Activated T-cell treated with anti-CD3 and anti-CD28 coated beads, Interleukin-2, amount 50 U/mL, for 24 hours (primary cell): ENCODE measurements at regions not wholly inside any gene's neighbourhood (a gene's known extent, or its start where the extent isn't known, plus 50 kb on each side); places are given as distances from the start of the nearest gene placed in this dataset.
"Not testable (repeated sequence)": the region's sequence is repeated elsewhere in the genome, so short reads cannot be mapped to it uniquely, and the experiment has no call there.

Experiments used
- DNase-seq: peaks from one replicate; pipeline ENCODE4 v3.0.0-alpha.2; 2020
- H3K27ac Mint-ChIP-seq: 2 replicates; pipeline ENCODE4 v1.8.0; 2020; ENCODE audit warnings: mild to moderate bottlenecking, mixed read lengths
- H3K27me3 Mint-ChIP-seq: 2 replicates; pipeline ENCODE4 v1.8.0; 2020; ENCODE audit warnings: mixed read lengths
- H3K36me3 Mint-ChIP-seq: 2 replicates; pipeline ENCODE4 v1.8.0; 2020; ENCODE audit warnings: low read depth, mixed read lengths
- H3K4me1 Mint-ChIP-seq: 2 replicates; pipeline ENCODE4 v1.8.0; 2020; ENCODE audit warnings: low read depth, mixed read lengths
- H3K4me3 Mint-ChIP-seq: 2 replicates; pipeline ENCODE4 v1.8.0; 2020; ENCODE audit warnings: mild to moderate bottlenecking, moderate library complexity, mixed read lengths
- H3K9me3 Mint-ChIP-seq: 2 replicates; pipeline ENCODE4 v1.8.0; 2020; ENCODE audit warnings: mixed read lengths

- Mint-ChIP-seq H3K27me3 (no peaks in the 10 kb centered on the region), H3K9me3 (peaks cover 22% of the 10 kb centered on the region), H3K4me1 (no peaks in the 10 kb centered on the region), H3K27ac (no peak overlapping the region), H3K4me3 (no peak overlapping the region), H3K36me3 (no peaks in the 10 kb centered on the region)
- DNase-seq = no peak
These were observed 286.4 kb upstream of the CDH12 start for GRCh38 chr5:23139338-23140171.

DNA sequence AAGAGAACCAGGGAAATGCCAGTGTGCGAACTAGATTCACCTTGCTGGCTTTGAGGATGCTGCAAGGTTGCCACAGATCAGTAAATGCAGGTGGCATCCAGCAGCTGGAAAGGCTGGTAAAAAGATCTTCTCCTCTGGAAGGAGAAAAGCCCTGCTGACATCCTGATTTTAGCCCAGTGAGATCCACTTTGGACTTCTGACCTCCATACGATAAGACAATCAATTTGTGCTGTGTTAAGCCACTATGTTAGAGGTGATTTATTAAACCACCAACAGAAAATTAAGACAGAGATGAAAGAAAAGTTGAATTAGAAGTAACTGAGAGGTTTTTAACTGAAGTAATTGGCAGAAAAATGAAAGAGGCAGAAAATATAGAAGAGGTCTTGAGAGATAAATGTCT lies 283.8 kb upstream of the CDH12 start:
- H3K36me3 Mint-ChIP-seq = no peaks in the 10 kb centered on the region
- no peak overlapping the region for H3K4me3 Mint-ChIP-seq
- peaks cover 8% of the 10 kb centered on the region for H3K9me3 Mint-ChIP-seq
- no peaks in the 10 kb centered on the region for H3K27me3 Mint-ChIP-seq
- H3K4me1 Mint-ChIP-seq = no peaks in the 10 kb centered on the region
- no peak overlapping the region for H3K27ac Mint-ChIP-seq
- no peak for DNase-seq

DNA sequence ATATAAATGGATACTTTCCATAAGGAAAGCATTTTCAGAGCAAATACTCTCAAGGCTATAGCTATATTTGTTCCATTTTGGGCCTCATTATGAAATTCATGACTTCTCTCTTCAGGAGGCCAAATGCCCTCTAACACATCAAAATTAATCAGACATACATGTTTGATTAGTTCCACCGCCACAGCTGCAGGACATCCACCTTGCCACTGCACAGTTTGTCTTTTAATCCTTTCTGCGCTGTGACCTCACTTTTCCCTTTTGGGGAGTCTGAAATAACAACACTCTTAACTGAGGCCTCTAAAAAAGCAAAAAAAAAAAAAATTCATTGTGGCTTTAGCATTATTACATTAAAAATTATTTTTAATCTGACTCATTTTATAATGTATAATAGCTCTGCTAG lies 279.1 kb upstream of the CDH12 start:
- no peak for DNase-seq
- Mint-ChIP-seq H3K27ac (no peak overlapping the region), H3K27me3 (no peaks in the 10 kb centered on the region), H3K36me3 (no peaks in the 10 kb centered on the region), H3K9me3 (peaks cover 21% of the 10 kb centered on the region), H3K4me1 (no peaks in the 10 kb centered on the region), H3K4me3 (no peak overlapping the region)

DNA sequence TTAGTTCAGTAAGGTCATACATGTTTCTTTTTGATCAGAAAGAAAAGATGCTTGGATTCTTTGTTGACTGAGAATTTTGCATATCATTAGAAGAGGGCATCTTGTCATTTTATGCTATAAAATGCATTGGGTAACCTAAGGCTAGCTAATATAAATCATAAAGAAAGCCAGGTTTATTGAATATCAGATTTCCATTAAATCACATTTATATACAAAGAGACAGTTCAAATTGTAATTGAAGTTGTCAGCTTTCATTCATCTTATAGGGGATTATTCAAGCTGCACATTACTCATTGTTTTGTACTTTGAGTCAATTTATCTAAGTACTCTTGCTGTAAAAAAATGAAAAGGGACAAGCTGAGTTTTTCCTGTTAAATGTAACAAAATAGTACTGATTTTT lies 259.1 kb upstream of the CDH12 start:
- H3K27ac Mint-ChIP-seq = no peak overlapping the region
- peaks cover 6% of the 10 kb centered on the region for H3K9me3 Mint-ChIP-seq
- no peaks in the 10 kb centered on the region for H3K4me1 Mint-ChIP-seq
- no peaks in the 10 kb centered on the region for H3K27me3 Mint-ChIP-seq
- H3K36me3 Mint-ChIP-seq = no peaks in the 10 kb centered on the region
- no peak overlapping the region for H3K4me3 Mint-ChIP-seq
- DNase-seq = no peak

- Mint-ChIP-seq H3K4me1 (no peaks in the 10 kb centered on the region), H3K9me3 (peaks cover 32% of the 10 kb centered on the region), H3K36me3 (no peaks in the 10 kb centered on the region), H3K4me3 (no peak overlapping the region), H3K27ac (no peak overlapping the region), H3K27me3 (no peaks in the 10 kb centered on the region)
- DNase-seq = no peak
These were observed 251.9 kb upstream of the CDH12 start for GRCh38 chr5:23105021-23105420.

DNA sequence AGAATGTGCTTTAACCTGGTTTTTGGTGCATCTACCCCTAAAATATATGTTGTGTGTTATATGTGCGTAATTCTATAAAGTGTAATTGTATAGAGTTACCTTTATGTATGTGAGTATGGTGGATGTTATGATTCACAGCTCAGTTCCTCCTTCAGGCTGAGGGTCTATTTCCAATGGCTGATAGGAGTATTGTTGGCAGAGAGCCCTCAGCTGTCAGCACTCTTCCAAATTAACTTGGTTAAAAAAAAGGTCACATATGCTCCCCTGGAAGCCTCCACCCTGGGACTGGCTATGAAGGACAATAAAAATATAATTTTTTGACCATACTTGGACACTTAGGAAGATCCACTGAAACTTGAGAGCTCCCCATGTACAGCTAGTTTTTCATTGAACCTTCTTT lies 250.4 kb upstream of the CDH12 start:
- Mint-ChIP-seq H3K4me3 (no peak overlapping the region), H3K27me3 (no peaks in the 10 kb centered on the region), H3K4me1 (no peaks in the 10 kb centered on the region), H3K9me3 (peaks cover 28% of the 10 kb centered on the region), H3K27ac (no peak overlapping the region), H3K36me3 (no peaks in the 10 kb centered on the region)
- no peak for DNase-seq

DNA sequence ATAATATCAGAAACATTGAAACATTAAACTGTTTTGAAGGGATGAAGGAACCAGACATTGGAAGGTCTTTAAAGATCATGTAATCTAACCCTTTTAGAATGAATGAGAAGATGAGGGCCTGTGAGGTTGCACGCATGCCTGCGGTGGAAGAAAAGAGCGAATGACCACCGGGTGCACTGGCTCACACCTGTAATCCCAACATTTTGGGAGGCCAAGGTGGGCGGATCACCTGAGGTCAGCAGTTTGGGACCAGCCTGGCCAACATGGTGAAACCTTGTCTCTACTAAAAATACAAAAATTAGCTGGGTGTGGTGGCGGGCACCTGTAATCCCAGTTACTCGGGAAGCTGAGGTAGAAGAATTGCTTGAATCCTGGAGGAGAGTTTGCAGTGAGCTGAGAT lies 242.3 kb upstream of the CDH12 start:
- peaks cover 11% of the 10 kb centered on the region for H3K9me3 Mint-ChIP-seq
- H3K4me1 Mint-ChIP-seq, H3K36me3 Mint-ChIP-seq, DNase-seq, H3K4me3 Mint-ChIP-seq, H3K27ac Mint-ChIP-seq, H3K27me3 Mint-ChIP-seq: not testable (repeated sequence)

DNA sequence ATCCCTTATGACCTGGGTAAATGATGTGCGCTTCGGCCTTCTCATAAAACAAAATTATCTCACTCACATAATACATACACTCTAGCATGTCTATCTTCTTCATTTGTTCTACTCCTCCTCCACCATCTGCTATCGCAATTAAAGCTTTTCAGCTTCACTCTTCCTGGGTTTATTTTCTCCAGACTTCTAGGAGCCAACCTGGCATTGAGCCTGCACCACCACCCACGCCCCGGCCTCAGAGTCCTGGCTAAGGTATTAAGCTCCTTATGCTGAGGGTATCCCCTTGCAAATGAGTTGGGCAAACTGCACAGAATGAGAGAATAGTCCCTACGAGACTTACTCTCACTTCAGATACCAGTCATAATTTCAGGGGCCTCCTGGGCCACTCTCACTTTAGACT lies 236.1 kb upstream of the CDH12 start:
- H3K4me1 Mint-ChIP-seq = no peaks in the 10 kb centered on the region
- H3K27me3 Mint-ChIP-seq = no peaks in the 10 kb centered on the region
- H3K36me3 Mint-ChIP-seq = no peaks in the 10 kb centered on the region
- peaks cover 14% of the 10 kb centered on the region for H3K9me3 Mint-ChIP-seq
- no peak overlapping the region for H3K27ac Mint-ChIP-seq
- no peak for DNase-seq
- H3K4me3 Mint-ChIP-seq = no peak overlapping the region

- H3K36me3 Mint-ChIP-seq = no peaks in the 10 kb centered on the region
- peaks cover 10% of the 10 kb centered on the region for H3K9me3 Mint-ChIP-seq
- H3K27me3 Mint-ChIP-seq = no peaks in the 10 kb centered on the region
- H3K27ac Mint-ChIP-seq = no peak overlapping the region
- no peak overlapping the region for H3K4me3 Mint-ChIP-seq
- no peak for DNase-seq
- H3K4me1 Mint-ChIP-seq = no peaks in the 10 kb centered on the region
These were observed 231.7 kb upstream of the CDH12 start for GRCh38 chr5:23084815-23085214.

DNA sequence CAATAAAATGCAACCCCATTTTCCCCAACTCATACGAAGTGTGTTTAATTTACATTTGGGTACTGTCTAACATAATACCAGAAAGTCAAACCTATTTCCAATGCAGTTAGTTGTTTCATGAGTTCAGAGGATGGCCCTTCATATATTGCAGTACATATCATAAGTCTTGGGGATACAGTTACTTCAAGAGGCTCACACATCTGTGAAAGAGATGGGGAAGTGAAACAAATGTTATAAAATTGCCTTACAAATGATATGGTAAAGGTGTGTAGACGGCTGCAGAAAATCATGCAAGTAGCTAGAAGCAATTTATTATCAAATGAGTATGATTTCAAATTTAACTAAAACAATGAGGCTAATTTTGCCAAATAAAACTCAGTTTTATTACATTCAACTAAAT lies 219.0 kb upstream of the CDH12 start:
- DNase-seq = no peak
- Mint-ChIP-seq H3K36me3 (no peaks in the 10 kb centered on the region), H3K27ac (no peak overlapping the region), H3K4me3 (no peak overlapping the region), H3K4me1 (no peaks in the 10 kb centered on the region), H3K9me3 (peaks cover 8% of the 10 kb centered on the region), H3K27me3 (no peaks in the 10 kb centered on the region)

DNA sequence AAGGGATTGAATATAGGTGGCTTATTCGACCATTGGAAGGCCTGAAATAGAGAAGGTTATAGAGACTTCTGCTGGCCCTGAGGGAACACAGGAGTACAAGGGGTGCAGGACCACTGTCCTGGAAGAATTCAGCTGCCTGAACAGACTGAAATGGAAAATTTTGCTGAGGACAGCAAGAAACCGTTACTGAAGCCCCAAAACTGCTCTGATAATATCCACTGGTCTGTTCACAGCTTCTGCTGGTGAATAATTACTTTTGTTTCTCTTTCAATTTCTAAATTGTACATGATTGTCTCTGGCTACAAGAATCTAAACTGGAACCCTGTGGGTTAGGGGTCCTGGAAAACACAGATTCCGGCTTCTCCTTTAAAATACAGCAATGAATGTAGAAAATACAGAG lies 218.5 kb upstream of the CDH12 start:
- Mint-ChIP-seq H3K36me3 (no peaks in the 10 kb centered on the region), H3K4me1 (no peaks in the 10 kb centered on the region), H3K9me3 (peaks cover 12% of the 10 kb centered on the region), H3K27me3 (no peaks in the 10 kb centered on the region), H3K27ac (no peak overlapping the region), H3K4me3 (no peak overlapping the region)
- no peak for DNase-seq

GRCh38 chr5:23064710-23065109 lies 211.6 kb upstream of the CDH12 start:
- Mint-ChIP-seq H3K36me3 (no peaks in the 10 kb centered on the region), H3K27ac (no peak overlapping the region), H3K4me3 (no peak overlapping the region), H3K27me3 (no peaks in the 10 kb centered on the region), H3K4me1 (no peaks in the 10 kb centered on the region), H3K9me3 (peaks cover 14% of the 10 kb centered on the region)
- no peak for DNase-seq

- Mint-ChIP-seq H3K9me3 (peaks cover 6% of the 10 kb centered on the region), H3K4me1 (no peaks in the 10 kb centered on the region), H3K4me3 (no peak overlapping the region), H3K27me3 (no peaks in the 10 kb centered on the region), H3K36me3 (no peaks in the 10 kb centered on the region), H3K27ac (no peak overlapping the region)
- no peak for DNase-seq
These were observed 200.7 kb upstream of the CDH12 start for GRCh38 chr5:23053846-23054245.

DNA sequence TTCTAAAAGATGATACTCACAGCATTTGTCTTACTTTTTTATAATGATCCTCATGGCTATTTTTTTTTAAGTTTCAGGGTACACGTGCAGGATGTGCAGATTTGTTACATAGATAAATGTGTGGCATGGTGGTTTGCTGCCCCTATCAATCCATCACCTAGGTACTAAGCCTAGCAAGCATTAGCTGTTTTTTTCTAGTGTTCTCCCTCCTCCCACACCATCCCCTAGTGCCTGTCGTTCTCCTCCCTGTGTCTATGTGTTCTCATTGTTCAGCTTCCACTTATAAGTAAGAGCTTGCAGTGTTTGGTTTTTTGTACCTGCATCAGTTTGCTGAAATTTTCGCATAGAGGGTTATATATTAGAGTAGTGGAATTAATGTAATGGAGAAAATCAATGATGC lies 189.1 kb upstream of the CDH12 start:
- Mint-ChIP-seq H3K36me3 (no peaks in the 10 kb centered on the region), H3K9me3 (peaks cover 9% of the 10 kb centered on the region), H3K27ac (no peak overlapping the region), H3K4me3 (no peak overlapping the region), H3K4me1 (no peaks in the 10 kb centered on the region), H3K27me3 (no peaks in the 10 kb centered on the region)
- no peak for DNase-seq

DNA sequence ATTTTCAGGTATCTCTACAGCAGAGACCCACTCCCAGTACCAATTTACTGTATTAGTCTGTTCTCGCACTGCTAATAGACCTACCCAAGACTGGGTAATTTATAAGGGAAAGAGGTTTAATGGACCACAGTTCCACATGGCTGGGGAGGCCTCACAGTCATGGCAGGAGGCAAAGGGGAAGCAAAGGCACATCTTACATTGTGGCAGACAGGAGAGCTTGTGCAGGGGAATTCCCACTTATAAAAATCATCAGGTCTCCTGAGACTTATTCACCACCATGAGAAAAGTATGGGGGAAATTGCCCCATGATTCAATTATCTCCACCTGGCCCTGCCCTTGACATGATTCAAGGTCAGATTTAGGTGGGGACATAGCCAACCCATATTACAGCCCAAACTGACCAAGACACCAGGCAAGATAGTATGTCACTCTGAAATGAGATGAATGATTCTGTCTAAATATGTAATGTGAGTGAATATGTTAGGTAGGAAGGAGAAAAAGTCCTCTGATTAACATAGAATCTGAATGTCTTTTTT lies 182.5 kb upstream of the CDH12 start:
- Mint-ChIP-seq H3K27me3 (no peaks in the 10 kb centered on the region), H3K9me3 (peaks cover 14% of the 10 kb centered on the region), H3K27ac (no peak overlapping the region), H3K4me1 (no peaks in the 10 kb centered on the region), H3K36me3 (no peaks in the 10 kb centered on the region), H3K4me3 (no peak overlapping the region)
- DNase-seq = no peak
